ENCODE measurements at regions not wholly inside any gene's neighbourhood (a gene's known extent, or its start where the extent isn't known, plus 50 kb on each side); places are given as distances from the start of the nearest gene placed in this dataset.

GRCh38 chr5:103674251-103674650 lies 111.7 kb upstream of the NUDT12 start:
- intact Hi-C loops (cut with micrococcal nuclease): no loop called here
- no peaks in the 10 kb centered on the region for H3K27me3 Mint-ChIP-seq
- H3K9me3 Mint-ChIP-seq: no peaks in the 10 kb centered on the region
- no peak overlapping the region for H3K4me3 Mint-ChIP-seq
- no peaks in the 10 kb centered on the region for H3K4me1 Mint-ChIP-seq
- no peak for DNase-seq
- no peaks in the 10 kb centered on the region for H3K36me3 Mint-ChIP-seq (ENCODE audit: low read depth)
- H3K27ac Mint-ChIP-seq: no peak overlapping the region

GRCh38 chr5:103669615-103670014 lies 107.0 kb upstream of the NUDT12 start:
- intact Hi-C loops (cut with micrococcal nuclease): no loop called here
- Mint-ChIP-seq H3K36me3 (ENCODE audit: low read depth) (no peaks in the 10 kb centered on the region), H3K4me1 (no peaks in the 10 kb centered on the region), H3K9me3 (no peaks in the 10 kb centered on the region), H3K4me3 (no peak overlapping the region), H3K27me3 (no peaks in the 10 kb centered on the region), H3K27ac (no peak overlapping the region)
- DNase-seq: no peak

GRCh38 chr5:103668281-103668680 lies 105.7 kb upstream of the NUDT12 start:
- Mint-ChIP-seq H3K36me3 (ENCODE audit: low read depth) (no peaks in the 10 kb centered on the region), H3K27me3 (no peaks in the 10 kb centered on the region), H3K9me3 (no peaks in the 10 kb centered on the region), H3K4me1 (no peaks in the 10 kb centered on the region), H3K4me3 (no peak overlapping the region), H3K27ac (no peak overlapping the region)
- intact Hi-C loops (cut with micrococcal nuclease): no loop called here
- DNase-seq: no peak

GRCh38 chr5:103667068-103667467 lies 104.5 kb upstream of the NUDT12 start:
- intact Hi-C loops (cut with micrococcal nuclease): no loop called here
- H3K36me3 Mint-ChIP-seq (ENCODE audit: low read depth): no peaks in the 10 kb centered on the region
- H3K4me3 Mint-ChIP-seq: no peak overlapping the region
- no peaks in the 10 kb centered on the region for H3K9me3 Mint-ChIP-seq
- DNase-seq: no peak
- H3K27ac Mint-ChIP-seq: no peak overlapping the region
- no peaks in the 10 kb centered on the region for H3K27me3 Mint-ChIP-seq
- no peaks in the 10 kb centered on the region for H3K4me1 Mint-ChIP-seq

- intact Hi-C loops (cut with micrococcal nuclease): no loop called here
- Mint-ChIP-seq H3K27ac (no peak overlapping the region), H3K36me3 (ENCODE audit: low read depth) (no peaks in the 10 kb centered on the region), H3K4me3 (no peak overlapping the region), H3K9me3 (no peaks in the 10 kb centered on the region), H3K4me1 (no peaks in the 10 kb centered on the region), H3K27me3 (no peaks in the 10 kb centered on the region)
- DNase-seq: no peak
Measured at GRCh38 chr5:103657301-103657700, 94.7 kb upstream of the NUDT12 start.

GRCh38 chr5:103648086-103648485 lies 85.5 kb upstream of the NUDT12 start:
- H3K4me1 Mint-ChIP-seq: no peaks in the 10 kb centered on the region
- H3K36me3 Mint-ChIP-seq (ENCODE audit: low read depth): no peaks in the 10 kb centered on the region
- no peaks in the 10 kb centered on the region for H3K27me3 Mint-ChIP-seq
- no peak for DNase-seq
- no peak overlapping the region for H3K27ac Mint-ChIP-seq
- H3K4me3 Mint-ChIP-seq: no peak overlapping the region
- intact Hi-C loops (cut with micrococcal nuclease): no loop called here
- H3K9me3 Mint-ChIP-seq: no peaks in the 10 kb centered on the region

- intact Hi-C loops (cut with micrococcal nuclease): no loop called here
- H3K4me1 Mint-ChIP-seq: no peaks in the 10 kb centered on the region
- H3K27me3 Mint-ChIP-seq: no peaks in the 10 kb centered on the region
- H3K36me3 Mint-ChIP-seq (ENCODE audit: low read depth): no peaks in the 10 kb centered on the region
- no peak overlapping the region for H3K27ac Mint-ChIP-seq
- DNase-seq: no peak
- no peak overlapping the region for H3K4me3 Mint-ChIP-seq
- no peaks in the 10 kb centered on the region for H3K9me3 Mint-ChIP-seq
Measured at GRCh38 chr5:103646698-103647614, 84.4 kb upstream of the NUDT12 start.

- intact Hi-C loops (cut with micrococcal nuclease): no loop called here
- no peaks in the 10 kb centered on the region for H3K4me1 Mint-ChIP-seq
- no peak overlapping the region for H3K4me3 Mint-ChIP-seq
- no peaks in the 10 kb centered on the region for H3K9me3 Mint-ChIP-seq
- H3K27me3 Mint-ChIP-seq: no peaks in the 10 kb centered on the region
- no peak for DNase-seq
- H3K36me3 Mint-ChIP-seq (ENCODE audit: low read depth): no peaks in the 10 kb centered on the region
- no peak overlapping the region for H3K27ac Mint-ChIP-seq
Measured at GRCh38 chr5:103645816-103646215, 83.2 kb upstream of the NUDT12 start.

GRCh38 chr5:103638979-103639378 lies 76.4 kb upstream of the NUDT12 start:
- no peak overlapping the region for H3K27ac Mint-ChIP-seq
- DNase-seq: no peak
- H3K27me3 Mint-ChIP-seq: no peaks in the 10 kb centered on the region
- no peaks in the 10 kb centered on the region for H3K4me1 Mint-ChIP-seq
- intact Hi-C loops (cut with micrococcal nuclease): no loop called here
- no peaks in the 10 kb centered on the region for H3K9me3 Mint-ChIP-seq
- H3K4me3 Mint-ChIP-seq: no peak overlapping the region
- no peaks in the 10 kb centered on the region for H3K36me3 Mint-ChIP-seq (ENCODE audit: low read depth)

- Mint-ChIP-seq H3K27ac (no peak overlapping the region), H3K27me3 (no peaks in the 10 kb centered on the region), H3K36me3 (ENCODE audit: low read depth) (no peaks in the 10 kb centered on the region), H3K9me3 (no peaks in the 10 kb centered on the region), H3K4me3 (no peak overlapping the region), H3K4me1 (no peaks in the 10 kb centered on the region)
- no peak for DNase-seq
- intact Hi-C loops (cut with micrococcal nuclease): no loop called here
Measured at GRCh38 chr5:103624675-103625074, 62.1 kb upstream of the NUDT12 start.

GRCh38 chr5:103624035-103624480 lies 61.5 kb upstream of the NUDT12 start:
- DNase-seq: no peak
- H3K9me3 Mint-ChIP-seq: no peaks in the 10 kb centered on the region
- no peaks in the 10 kb centered on the region for H3K36me3 Mint-ChIP-seq (ENCODE audit: low read depth)
- intact Hi-C loops (cut with micrococcal nuclease): no loop called here
- no peaks in the 10 kb centered on the region for H3K4me1 Mint-ChIP-seq
- no peak overlapping the region for H3K4me3 Mint-ChIP-seq
- no peaks in the 10 kb centered on the region for H3K27me3 Mint-ChIP-seq
- H3K27ac Mint-ChIP-seq: no peak overlapping the region

GRCh38 chr5:103623425-103623824 lies 60.8 kb upstream of the NUDT12 start:
- intact Hi-C loops (cut with micrococcal nuclease): no loop called here
- H3K4me3 Mint-ChIP-seq: no peak overlapping the region
- no peak for DNase-seq
- H3K27ac Mint-ChIP-seq: no peak overlapping the region
- no peaks in the 10 kb centered on the region for H3K27me3 Mint-ChIP-seq
- no peaks in the 10 kb centered on the region for H3K36me3 Mint-ChIP-seq (ENCODE audit: low read depth)
- H3K9me3 Mint-ChIP-seq: no peaks in the 10 kb centered on the region
- H3K4me1 Mint-ChIP-seq: no peaks in the 10 kb centered on the region

- Mint-ChIP-seq H3K27me3 (no peaks in the 10 kb centered on the region), H3K4me3 (no peak overlapping the region)
- intact Hi-C loops (cut with micrococcal nuclease): no loop called here
Measured at GRCh38 chr5:103621548-103621930, 59.0 kb upstream of the NUDT12 start.

GRCh38 chr5:103620851-103621547 lies 58.4 kb upstream of the NUDT12 start:
- intact Hi-C loops (cut with micrococcal nuclease): no loop called here
- Mint-ChIP-seq H3K4me1 (no peaks in the 10 kb centered on the region), H3K9me3 (no peaks in the 10 kb centered on the region)

More at GRCh38 chr5:103621548-103621930, 59.0 kb upstream of the NUDT12 start:
- Mint-ChIP-seq H3K4me1 (no peaks in the 10 kb centered on the region), H3K9me3 (no peaks in the 10 kb centered on the region), H3K36me3 (ENCODE audit: low read depth) (no peaks in the 10 kb centered on the region), H3K27ac (no peak overlapping the region)
- DNase-seq: no peak

More at GRCh38 chr5:103620851-103621547, 58.4 kb upstream of the NUDT12 start:
- H3K27me3 Mint-ChIP-seq: no peaks in the 10 kb centered on the region
- H3K36me3 Mint-ChIP-seq (ENCODE audit: low read depth): no peaks in the 10 kb centered on the region
- no peak overlapping the region for H3K4me3 Mint-ChIP-seq
- DNase-seq: no peak
- no peak overlapping the region for H3K27ac Mint-ChIP-seq

Data from activated CD4-positive, alpha-beta T cell treated with anti-CD3 and anti-CD28 coated beads, Interleukin-2, amount 10 ng/mL, durations not matched to agents 24 days and 14 days (primary cell).